ENCODE measurements at regions not wholly inside any gene's neighbourhood (a gene's known extent, or its start where the extent isn't known, plus 50 kb on each side); places are given as distances from the start of the nearest gene placed in this dataset.

DNA sequence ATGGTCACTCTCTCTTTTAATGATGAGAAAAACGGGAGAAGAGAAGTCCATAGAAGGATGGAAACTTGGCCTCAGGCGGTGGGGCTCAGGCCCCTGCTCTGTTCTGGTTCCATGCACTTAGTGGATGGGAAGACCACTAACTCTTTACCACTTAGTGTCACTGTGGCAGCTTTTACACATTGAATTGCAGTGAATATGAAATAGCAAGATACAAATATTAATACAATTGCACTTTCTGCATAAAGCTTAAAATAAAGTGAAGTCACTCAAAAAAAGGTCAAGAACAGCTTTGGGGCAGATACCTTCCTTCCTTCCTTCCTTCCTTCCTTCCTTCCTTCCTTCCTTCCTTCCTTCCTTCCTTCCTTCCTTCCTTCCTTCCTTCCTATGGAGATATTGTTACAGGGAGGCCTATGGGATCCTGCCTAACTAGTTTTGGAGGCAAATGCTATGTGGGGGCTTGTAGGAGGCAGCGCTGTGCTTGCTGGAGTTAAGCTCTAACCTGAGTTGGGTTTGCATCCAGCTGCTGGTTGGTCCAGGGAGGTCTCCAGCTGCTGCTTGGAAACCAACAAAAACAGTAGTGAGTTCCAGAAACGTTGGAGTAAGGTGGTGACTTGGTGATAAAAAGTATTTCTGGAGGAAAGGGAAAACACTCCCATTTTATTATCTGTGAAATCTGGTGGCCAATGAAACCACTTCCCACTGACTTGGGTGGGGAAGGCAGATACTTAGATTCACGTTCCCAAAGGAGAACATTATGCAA is 62.3 kb upstream of the NKX2-2 start:
- DNase-seq, result no peak

DNA sequence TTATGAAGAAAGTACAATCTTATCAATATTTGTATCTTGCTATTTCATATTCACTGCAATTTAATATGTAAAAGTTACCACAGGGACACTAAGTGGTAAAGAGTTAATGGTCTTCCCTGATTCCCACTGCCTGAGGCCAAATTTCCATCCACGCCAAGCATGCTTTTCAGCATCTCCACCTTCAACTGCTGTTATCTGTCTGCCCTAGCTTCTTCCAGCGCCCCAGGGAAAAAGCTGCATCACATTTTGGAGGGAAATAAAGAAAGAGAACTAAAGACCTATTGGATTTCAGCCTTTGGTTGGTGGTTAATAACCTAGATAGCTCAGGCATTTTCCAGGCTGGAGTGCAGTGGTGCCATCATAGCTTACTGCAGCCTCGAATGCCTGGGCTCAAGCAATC is 61.3 kb upstream of the NKX2-2 start:
- DNase-seq, result no peak

GRCh38 chr20:21574443-21574842 is 60.6 kb upstream of the NKX2-2 start:
- no peak for DNase-seq

- DNase-seq, result no peak
Measured at GRCh38 chr20:21573259-21573658, 59.4 kb upstream of the NKX2-2 start.

DNA sequence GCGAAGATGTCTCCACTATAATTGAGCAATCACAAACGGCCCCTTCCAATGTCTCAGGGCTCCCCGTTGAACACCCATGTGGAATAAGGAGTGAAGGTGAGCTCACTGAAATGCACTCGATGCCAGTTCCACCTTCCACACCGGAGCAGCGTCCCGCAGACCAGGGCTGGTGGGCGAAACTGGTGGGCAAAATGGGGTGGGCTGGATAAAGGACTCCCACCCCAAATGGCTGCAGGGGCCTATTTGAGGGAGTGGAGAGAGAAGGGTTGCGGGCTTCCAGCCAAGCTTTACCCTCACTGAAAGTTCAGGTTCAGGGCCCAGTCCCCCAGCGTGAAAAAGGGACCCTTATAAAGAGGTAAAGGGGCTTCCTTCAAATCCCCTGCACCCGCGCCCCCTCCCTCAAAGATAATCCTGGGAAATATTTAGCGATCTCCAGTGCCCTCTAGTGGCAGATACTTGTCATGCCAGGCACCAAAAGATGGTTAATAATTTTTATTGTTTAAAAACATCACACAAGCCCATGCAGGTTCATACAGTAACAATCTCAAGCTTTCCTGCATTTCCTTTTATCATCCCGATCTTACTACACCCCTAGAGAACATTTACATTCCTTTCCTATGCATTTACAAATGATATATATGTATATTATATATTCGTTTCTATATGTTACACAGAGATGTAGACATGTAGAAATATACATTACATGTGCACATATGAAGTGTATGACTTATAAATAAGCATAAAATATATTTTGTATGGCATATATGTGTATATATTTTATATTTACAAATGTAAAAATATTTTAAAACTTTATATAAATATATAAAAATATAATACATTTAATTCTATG is 58.2 kb upstream of the NKX2-2 start:
- peak; percentile 32 for DNase-seq

DNA sequence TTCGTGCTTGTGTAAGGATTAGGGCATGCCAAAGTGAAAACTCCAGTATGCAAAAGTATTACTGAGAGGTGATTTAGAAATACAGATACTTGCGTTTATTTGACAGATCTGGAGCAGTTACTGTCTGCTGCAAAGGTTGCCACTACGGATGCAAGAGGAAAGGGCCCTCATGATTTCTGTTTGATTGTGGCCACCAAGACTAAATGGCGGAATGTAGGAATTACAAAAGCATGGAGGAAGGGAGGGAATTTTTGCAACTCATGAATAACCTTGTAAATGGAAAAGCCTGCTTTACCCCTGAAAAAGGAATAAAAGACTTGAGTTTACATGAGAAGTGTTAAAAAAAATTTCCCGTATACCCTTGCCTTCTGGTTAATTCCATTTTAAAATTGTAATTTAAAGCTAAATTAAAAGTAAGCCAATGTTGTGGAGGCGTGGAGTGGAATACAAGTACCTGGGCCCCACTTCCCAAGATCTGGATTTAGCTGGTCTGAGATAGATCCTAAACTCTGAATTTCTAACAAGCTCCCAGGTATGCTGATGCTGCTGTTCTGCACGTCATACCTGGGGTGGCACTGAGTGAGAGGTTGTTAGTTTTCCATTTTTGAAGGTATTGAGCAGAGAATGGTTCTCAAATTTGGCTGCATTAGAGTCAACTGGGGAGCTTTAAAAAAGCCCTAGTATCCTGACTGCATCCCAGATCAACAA is 56.6 kb upstream of the NKX2-2 start:
- no peak for DNase-seq

GRCh38 chr20:21569586-21569985 is 55.7 kb upstream of the NKX2-2 start:
- no peak for DNase-seq

DNA sequence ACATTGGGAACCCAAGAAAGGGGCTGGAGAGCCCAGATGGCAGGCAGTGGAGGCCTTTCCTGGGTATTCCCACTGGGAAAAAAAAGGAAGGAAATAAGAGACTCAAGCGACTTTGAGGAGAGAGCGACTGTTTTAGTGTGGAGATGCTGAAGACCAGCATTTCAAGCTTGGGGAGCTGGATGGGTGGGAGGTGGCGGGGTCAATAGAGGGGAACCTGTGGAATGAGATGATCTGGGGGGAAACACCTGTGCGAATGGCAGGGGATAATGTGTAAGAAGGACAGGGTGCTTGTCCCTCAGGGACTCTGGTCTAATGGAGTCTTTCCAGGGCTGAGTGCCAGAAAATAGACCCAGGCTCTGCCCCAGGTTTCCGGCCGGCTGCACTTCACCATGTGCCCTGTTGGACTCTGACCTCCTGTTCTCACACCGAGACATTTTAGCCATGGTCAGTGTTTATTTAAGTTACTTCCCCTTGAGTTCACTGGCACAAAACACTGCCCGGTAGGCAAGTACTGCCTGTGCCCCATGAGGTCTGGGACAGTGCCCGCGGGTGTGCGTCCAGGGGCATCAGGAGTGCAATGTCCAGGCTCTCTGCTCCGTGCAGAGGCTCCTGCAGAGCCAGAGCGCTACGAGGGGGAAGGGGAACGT is 50.4 kb upstream of the NKX2-2 start:
- no peak for DNase-seq
